GM19372 (cell line): ENCODE measurements at regions not wholly inside any gene's neighbourhood (a gene's known extent, or its start where the extent isn't known, plus 50 kb on each side); places are given as distances from the start of the nearest gene placed in this dataset.
"Not testable (repeated sequence)": the region's sequence is repeated elsewhere in the genome, so short reads cannot be mapped to it uniquely, and the experiment has no call there.

Source experiments
- ATAC-seq: cut with Tn5 transposase; IDR thresholded peaks from one replicate; pipeline ENCODE4 v1.9.1; 2021; ENCODE audit warnings: mild to moderate bottlenecking, low read depth, moderate library complexity; ENCODE audit not compliant: unreplicated experiment

- ATAC-seq, result no peak
Measured at GRCh38 chr6:94559829-94560537, 1017.4 kb upstream of the MANEA start.

- ATAC-seq, result not testable (repeated sequence)
Measured at GRCh38 chr6:94557207-94557606, 1020.1 kb upstream of the MANEA start.

GRCh38 chr6:94548201-94548600 lies 1029.1 kb upstream of the MANEA start:
- ATAC-seq, result no peak

- no peak for ATAC-seq
Measured at GRCh38 chr6:94535798-94536197, 1041.5 kb upstream of the MANEA start.

GRCh38 chr6:94511502-94512088 lies 1065.7 kb upstream of the MANEA start:
- ATAC-seq, result no peak

- ATAC-seq, result no peak
Measured at GRCh38 chr6:94510877-94511276, 1066.5 kb upstream of the MANEA start.

- no peak for ATAC-seq
Measured at GRCh38 chr6:94501516-94501915, 1075.8 kb upstream of the MANEA start.

GRCh38 chr6:94498099-94498498 lies 1078.7 kb upstream of the EPHA7 start:
- no peak for ATAC-seq

- ATAC-seq, result no peak
Measured at GRCh38 chr6:94494500-94494899, 1075.1 kb upstream of the EPHA7 start.

GRCh38 chr6:94487371-94487770 lies 1068.0 kb upstream of the EPHA7 start:
- no peak for ATAC-seq

- ATAC-seq, result no peak
Measured at GRCh38 chr6:94478133-94479005, 1059.0 kb upstream of the EPHA7 start.

- ATAC-seq, result no peak
Measured at GRCh38 chr6:94468830-94469229, 1049.5 kb upstream of the EPHA7 start.

GRCh38 chr6:94464018-94464510 lies 1044.7 kb upstream of the EPHA7 start:
- ATAC-seq, result no peak

GRCh38 chr6:94463306-94463705 lies 1043.9 kb upstream of the EPHA7 start:
- no peak for ATAC-seq

- ATAC-seq, result no peak
Measured at GRCh38 chr6:94462231-94462630, 1042.9 kb upstream of the EPHA7 start.

- ATAC-seq, result no peak
Measured at GRCh38 chr6:94456266-94456665, 1036.9 kb upstream of the EPHA7 start.

GRCh38 chr6:94454231-94454630 lies 1034.9 kb upstream of the EPHA7 start:
- no peak for ATAC-seq

GRCh38 chr6:94446120-94446519 lies 1026.8 kb upstream of the EPHA7 start:
- no peak for ATAC-seq

GRCh38 chr6:94443701-94444100 lies 1024.3 kb upstream of the EPHA7 start:
- ATAC-seq, result no peak

GRCh38 chr6:94424692-94425091 lies 1005.3 kb upstream of the EPHA7 start:
- ATAC-seq, result no peak

GRCh38 chr6:94417363-94417762 lies 998.0 kb upstream of the EPHA7 start:
- ATAC-seq, result no peak
